ENCODE measurements at regions not wholly inside any gene's neighbourhood (a gene's known extent, or its start where the extent isn't known, plus 50 kb on each side); places are given as distances from the start of the nearest gene placed in this dataset.
"Not testable (repeated sequence)": the region's sequence is repeated elsewhere in the genome, so short reads cannot be mapped to it uniquely, and the experiment has no call there.

GRCh38 chr1:146472192-146472861 lies 243.5 kb upstream of the NOTCH2NLA start:
- Histone ChIP-seq H3K27ac (ENCODE audit: low read length) (peak overlapping the region; percentile 95), H3K4me1 (ENCODE audit: insufficient read depth, low read length) (peaks cover 22% of the 10 kb centered on the region), H3K4me3 (ENCODE audit: low read depth in 1 of 2, low read length in 2 of 2) (peak overlapping the region; percentile 42 to 60; a peak in 3 of 4 replicates), H3K4me2 (ENCODE audit: insufficient read depth, low read length) (peak overlapping the region; percentile 86), H3K9ac (ENCODE audit: low read depth, low read length) (peak overlapping the region; percentile 68), H2AFZ (ENCODE audit: low read depth, low read length) (peak overlapping the region; percentile 77)
- DNase-seq (peak; percentile 90), ATAC-seq (ENCODE audit: insufficient read depth, low read depth) (peak; percentile 100)
- H3K79me2 ChIP-seq (ENCODE audit: insufficient read depth, low read length); H3K27me3 ChIP-seq (ENCODE audit: insufficient read depth, low read length, poor library complexity); H4K20me1 ChIP-seq (ENCODE audit: insufficient read depth, low read length); H3K36me3 ChIP-seq (ENCODE audit: insufficient read depth, low read length); H3K9me3 ChIP-seq (ENCODE audit: insufficient read depth, low read length, severe bottlenecking): not testable (repeated sequence)
- peak; percentile 32 for TF ChIP-seq CTCF (IDR thresholded peaks at IDR 0.05; ENCODE audit: borderline replicate concordance, extremely low read depth, low read length, poor library complexity, severe bottlenecking)

- not testable (repeated sequence) for H3K9ac ChIP-seq (ENCODE audit: low read depth, low read length); H4K20me1 ChIP-seq (ENCODE audit: insufficient read depth, low read length)
- peak; percentile 76 for ATAC-seq (ENCODE audit: insufficient read depth, low read depth)
Observed at GRCh38 chr1:146459939-146460338, 231.1 kb upstream of the NOTCH2NLA start.

GRCh38 chr1:146459308-146459707 lies 230.5 kb upstream of the NOTCH2NLA start:
- H3K79me2 ChIP-seq (ENCODE audit: insufficient read depth, low read length); H4K20me1 ChIP-seq (ENCODE audit: insufficient read depth, low read length); H3K9me3 ChIP-seq (ENCODE audit: insufficient read depth, low read length, severe bottlenecking); H3K27me3 ChIP-seq (ENCODE audit: insufficient read depth, low read length, poor library complexity); ATAC-seq (ENCODE audit: insufficient read depth, low read depth); H3K36me3 ChIP-seq (ENCODE audit: insufficient read depth, low read length): not testable (repeated sequence)
- peak overlapping the region; percentile 95 for H3K27ac ChIP-seq (ENCODE audit: low read length)
- peak overlapping the region; percentile 40 for H3K9ac ChIP-seq (ENCODE audit: low read depth, low read length)
- H3K4me1 ChIP-seq (ENCODE audit: insufficient read depth, low read length) = peaks cover 10% of the 10 kb centered on the region
- peak; percentile 16 for DNase-seq
- H2AFZ ChIP-seq (ENCODE audit: low read depth, low read length) = peak overlapping the region; percentile 43; the same call in 1 of the 2 replicates
- H3K4me2 ChIP-seq (ENCODE audit: insufficient read depth, low read length) = peak overlapping the region; percentile 46
- H3K4me3 ChIP-seq (ENCODE audit: low read depth in 1 of 2, low read length in 2 of 2) = peak overlapping the region in 1 of 2 experiments; percentile 40; a peak in 1 of 4 replicates

More at GRCh38 chr1:146459939-146460338, 231.1 kb upstream of the NOTCH2NLA start:
- H3K27ac ChIP-seq (ENCODE audit: low read length); H2AFZ ChIP-seq (ENCODE audit: low read depth, low read length); H3K4me2 ChIP-seq (ENCODE audit: insufficient read depth, low read length); H3K36me3 ChIP-seq (ENCODE audit: insufficient read depth, low read length); H3K4me3 ChIP-seq (ENCODE audit: low read depth in 1 of 2, low read length in 2 of 2); H3K79me2 ChIP-seq (ENCODE audit: insufficient read depth, low read length); DNase-seq; H3K27me3 ChIP-seq (ENCODE audit: insufficient read depth, low read length, poor library complexity); H3K9me3 ChIP-seq (ENCODE audit: insufficient read depth, low read length, severe bottlenecking): not testable (repeated sequence)
- peaks cover 10% of the 10 kb centered on the region for H3K4me1 ChIP-seq (ENCODE audit: insufficient read depth, low read length)

GRCh38 chr1:146448877-146449246 lies 220.0 kb upstream of the NOTCH2NLA start:
- not testable (repeated sequence) for H3K4me2 ChIP-seq (ENCODE audit: insufficient read depth, low read length); H3K4me3 ChIP-seq (ENCODE audit: low read depth in 1 of 2, low read length in 2 of 2); H3K36me3 ChIP-seq (ENCODE audit: insufficient read depth, low read length); H2AFZ ChIP-seq (ENCODE audit: low read depth, low read length); H3K9me3 ChIP-seq (ENCODE audit: insufficient read depth, low read length, severe bottlenecking); H3K27ac ChIP-seq (ENCODE audit: low read length); H3K79me2 ChIP-seq (ENCODE audit: insufficient read depth, low read length); H3K4me1 ChIP-seq (ENCODE audit: insufficient read depth, low read length); H3K9ac ChIP-seq (ENCODE audit: low read depth, low read length); H3K27me3 ChIP-seq (ENCODE audit: insufficient read depth, low read length, poor library complexity); DNase-seq; H4K20me1 ChIP-seq (ENCODE audit: insufficient read depth, low read length)
- ATAC-seq (ENCODE audit: insufficient read depth, low read depth) = peak; percentile 27; the same call in 1 of the 3 replicates

- not testable (repeated sequence) for H3K27ac ChIP-seq (ENCODE audit: low read length); H3K4me2 ChIP-seq (ENCODE audit: insufficient read depth, low read length); H3K4me3 ChIP-seq (ENCODE audit: low read depth in 1 of 2, low read length in 2 of 2); H2AFZ ChIP-seq (ENCODE audit: low read depth, low read length); H3K36me3 ChIP-seq (ENCODE audit: insufficient read depth, low read length); H3K27me3 ChIP-seq (ENCODE audit: insufficient read depth, low read length, poor library complexity); H3K4me1 ChIP-seq (ENCODE audit: insufficient read depth, low read length); H4K20me1 ChIP-seq (ENCODE audit: insufficient read depth, low read length); H3K9me3 ChIP-seq (ENCODE audit: insufficient read depth, low read length, severe bottlenecking); H3K79me2 ChIP-seq (ENCODE audit: insufficient read depth, low read length); H3K9ac ChIP-seq (ENCODE audit: low read depth, low read length)
- ATAC-seq (ENCODE audit: insufficient read depth, low read depth) = peak; percentile 53; the same call in 1 of the 3 replicates
- peak; percentile 77 for DNase-seq
- TF ChIP-seq CTCF (IDR thresholded peaks at IDR 0.05; ENCODE audit: borderline replicate concordance, extremely low read depth, low read length, poor library complexity, severe bottlenecking) = peak; percentile 26
Observed at GRCh38 chr1:146448212-146448876, 219.5 kb upstream of the NOTCH2NLA start.

GRCh38 chr1:146443871-146444222 lies 215.0 kb upstream of the NOTCH2NLA start:
- H3K9ac ChIP-seq (ENCODE audit: low read depth, low read length); H3K79me2 ChIP-seq (ENCODE audit: insufficient read depth, low read length); H3K27ac ChIP-seq (ENCODE audit: low read length); H3K36me3 ChIP-seq (ENCODE audit: insufficient read depth, low read length); DNase-seq; H4K20me1 ChIP-seq (ENCODE audit: insufficient read depth, low read length); H3K4me3 ChIP-seq (ENCODE audit: low read depth in 1 of 2, low read length in 2 of 2); H2AFZ ChIP-seq (ENCODE audit: low read depth, low read length); H3K27me3 ChIP-seq (ENCODE audit: insufficient read depth, low read length, poor library complexity); H3K9me3 ChIP-seq (ENCODE audit: insufficient read depth, low read length, severe bottlenecking); ATAC-seq (ENCODE audit: insufficient read depth, low read depth); H3K4me1 ChIP-seq (ENCODE audit: insufficient read depth, low read length); H3K4me2 ChIP-seq (ENCODE audit: insufficient read depth, low read length): not testable (repeated sequence)
